HepG2 (cell line): ENCODE measurements at regions not wholly inside any gene's neighbourhood (a gene's known extent, or its start where the extent isn't known, plus 50 kb on each side); places are given as distances from the start of the nearest gene placed in this dataset.

Experiments
- ATAC-seq: fragments of 200-7000 bp; cut with Tn5 transposase; 3 replicates; pipeline ENCODE4 v1.9.1; 2020; ENCODE audit warnings: mild to moderate bottlenecking, moderate library complexity
- BruUV-seq: library from RNA; stranded (reverse); fragments of 400-500 nt; replicated peaks from 2 replicates; lab custom pipeline; 2021; lab: Mats Ljungman, UMichigan
- CTCF ChIA-PET: fragments of 300-600 bp; formaldehyde crosslinking; extraction: SDS; loops from one replicate; lab custom pipeline; 2021; ENCODE audit warnings: low total read pairs, inconsistent platforms, low intra/inter-chr PET ratio; lab: Yijun Ruan, JAX
- POLR2A ChIA-PET: fragments of 350-600 bp; sonication (Branson Sonifier 250); formaldehyde crosslinking; loops from one replicate; lab custom pipeline; 2020; ENCODE audit warnings: antibody characterized with exemption, inconsistent platforms; lab: Yijun Ruan, JAX
- DNase-seq: peaks from one replicate; pipeline ENCODE4 v3.0.0-alpha.2; 2015; ENCODE audit warnings: low spot score
- FAIRE-seq: peaks from 3 replicates; lab custom pipeline; 2011; peaks lifted over from hg19 to GRCh38; lab: Jason Lieb, UNC
- H2AFZ ChIP-seq: one replicate; pipeline ENCODE4 v1.6.1; 2011; ENCODE audit warnings: low read length, inconsistent platforms
- H3K27ac ChIP-seq: fragments of 300-600 bp; 3 replicates; pipeline ENCODE4 v1.8.0; 2011; ENCODE audit warnings: mixed run types, mild to moderate bottlenecking, mixed read lengths, low read length, inconsistent platforms; ENCODE audit not compliant: insufficient read depth; ENCODE audit errors: extremely low read length
- H3K27me3 ChIP-seq, 2 experiments: fragments of 200-600 bp in 1 of 2; 2 replicates in 1 of 2; 3 replicates in 1 of 2; pipeline versions ENCODE4 v1.6.0 to v1.8.0; 2011; ENCODE audit warnings: low read length in 2 of 2, mild to moderate bottlenecking in 2 of 2, moderate library complexity in 2 of 2, inconsistent platforms in 1 of 2; ENCODE audit not compliant: insufficient read depth in 2 of 2, control insufficient read depth in 1 of 2
- H3K36me3 ChIP-seq, 2 experiments: fragments of 200-600 bp in 1 of 2; replicated peaks in 1 of 2; 2 replicates in 1 of 2; 3 replicates in 1 of 2; pipeline versions ENCODE4 v1.5.1 to v1.8.0; 2011; ENCODE audit warnings: low read length in 2 of 2, inconsistent platforms in 1 of 2; ENCODE audit not compliant: insufficient read depth in 2 of 2, control insufficient read depth in 1 of 2
- H3K4me1 ChIP-seq: 2 replicates; pipeline ENCODE4 v1.5.1; 2012; ENCODE audit warnings: low read length, inconsistent platforms; ENCODE audit not compliant: insufficient read depth
- H3K4me2 ChIP-seq: 2 replicates; pipeline ENCODE4 v1.6.0; 2011; ENCODE audit warnings: low read depth, low read length, inconsistent platforms
- H3K4me3 ChIP-seq, 3 experiments: fragments of 200-600 bp in 1 of 3; sonication (generic), shearing (Covaris generic) in 1 of 3; replicated peaks in 1 of 3; 2 replicates each; pipeline ENCODE4 v1.5.1; 2011 to 2016; ENCODE audit warnings: low read length in 3 of 3, inconsistent platforms in 2 of 3, low read depth in 2 of 3, mild to moderate bottlenecking in 2 of 3, control low read depth in 1 of 3, mixed read lengths in 1 of 3; ENCODE audit not compliant: insufficient read depth in 1 of 3
- H3K79me2 ChIP-seq: one replicate; pipeline ENCODE4 v1.6.1; 2011; ENCODE audit warnings: low read length, inconsistent platforms; ENCODE audit not compliant: insufficient read depth
- H3K9ac ChIP-seq: 2 replicates; pipeline ENCODE4 v1.6.0; 2011; ENCODE audit warnings: mild to moderate bottlenecking, low read depth, low read length, inconsistent platforms; ENCODE audit not compliant: insufficient read depth
- H3K9me3 ChIP-seq: 2 replicates; pipeline ENCODE4 v1.5.1; 2012; ENCODE audit warnings: mild to moderate bottlenecking, low read length
- H4K20me1 ChIP-seq: 2 replicates; pipeline ENCODE4 v1.6.0; 2011; ENCODE audit warnings: inconsistent platforms, mild to moderate bottlenecking, low read length, moderate library complexity; ENCODE audit not compliant: insufficient read depth
- BRCA1 ChIP-seq: sonication (generic); formaldehyde crosslinking; IDR thresholded peaks from 2 replicates; pipeline ENCODE4 v1.4.0; 2020; ENCODE audit warnings: missing genetic modification reagents
- FOXA1 ChIP-seq, 2 experiments: fragments of 450-650 bp in 1 of 2; sonication (generic) in 1 of 2; formaldehyde crosslinking in 1 of 2; IDR thresholded peaks; 2 replicates each; pipeline versions ENCODE4 v1.4.0 to v1.6.1; 2016 to 2020; ENCODE audit warnings: missing genetic modification reagents in 1 of 2
- FOXM1 ChIP-seq: sonication (generic); formaldehyde crosslinking; IDR thresholded peaks from 2 replicates; pipeline ENCODE4 v1.5.0; 2020; ENCODE audit warnings: missing genetic modification reagents
- GABPA ChIP-seq, 2 experiments: IDR thresholded peaks; 2 replicates each; pipeline ENCODE4 v1.6.1; 2011 to 2016; ENCODE audit warnings: low read depth in 2 of 2, low read length in 1 of 2, missing biosample characterization in 1 of 2, missing genetic modification characterization in 1 of 2
- GTF2F1 ChIP-seq: fragments of 150-350 bp; IDR thresholded peaks from 2 replicates; pipeline ENCODE4 v1.6.1; 2014; ENCODE audit warnings: low read length
- HNF4A ChIP-seq: sonication (generic); formaldehyde crosslinking; IDR thresholded peaks from 2 replicates; pipeline ENCODE4 v1.4.0; 2020; ENCODE audit warnings: missing genetic modification reagents
- HNRNPL ChIP-seq: fragments of 200-400 bp; formaldehyde crosslinking; IDR thresholded peaks from 2 replicates; pipeline ENCODE4 v1.6.1; 2017; ENCODE audit warnings: mild to moderate bottlenecking, low read depth, low read length
- KDM5B ChIP-seq: sonication (generic); formaldehyde crosslinking; IDR thresholded peaks from 2 replicates; pipeline ENCODE4 v1.4.0; 2020; ENCODE audit warnings: missing genetic modification reagents, mild to moderate bottlenecking, borderline replicate concordance
- KMT2B ChIP-seq: IDR thresholded peaks from 2 replicates; pipeline ENCODE4 v1.6.1; 2016; ENCODE audit warnings: missing genetic modification reagents, missing compliant biosample characterization
- MED1 ChIP-seq: sonication (generic); formaldehyde crosslinking; IDR thresholded peaks from 2 replicates; pipeline ENCODE4 v1.4.0; 2020; ENCODE audit warnings: missing genetic modification reagents
- SETDB1 ChIP-seq: sonication (generic); formaldehyde crosslinking; IDR thresholded peaks from 2 replicates; pipeline ENCODE4 v1.5.1; 2020; ENCODE audit warnings: missing genetic modification reagents, mild to moderate bottlenecking, borderline replicate concordance
- SMARCE1 ChIP-seq: fragments of 450-650 bp; IDR thresholded peaks from 2 replicates; pipeline ENCODE4 v1.6.1; 2017; ENCODE audit warnings: borderline replicate concordance
- THAP11 ChIP-seq: IDR thresholded peaks from 2 replicates; pipeline ENCODE4 v1.6.1; 2016; ENCODE audit warnings: missing biosample characterization, missing genetic modification reagents
- TMF1 ChIP-seq: sonication (generic); formaldehyde crosslinking; IDR thresholded peaks from 2 replicates; pipeline ENCODE4 v1.8.1; 2022; ENCODE audit warnings: low read depth, missing genetic modification reagents
- ZNF282 ChIP-seq: fragments of 450-650 bp; IDR thresholded peaks from 2 replicates; pipeline ENCODE4 v1.6.1; 2018; ENCODE audit not compliant: partially characterized antibody
- ZNF841 ChIP-seq: sonication (generic); formaldehyde crosslinking; IDR thresholded peaks from 2 replicates; pipeline ENCODE4 v1.8.1; 2023; ENCODE audit warnings: missing genetic modification reagents, borderline replicate concordance
- ZNF879 ChIP-seq: sonication (generic); formaldehyde crosslinking; IDR thresholded peaks from 2 replicates; pipeline ENCODE4 v1.8.1; 2023; ENCODE audit warnings: missing genetic modification reagents
- ZZZ3 ChIP-seq: sonication (generic); formaldehyde crosslinking; IDR thresholded peaks from 2 replicates; pipeline ENCODE4 v1.4.0; 2020; ENCODE audit warnings: missing genetic modification reagents, mild to moderate bottlenecking, borderline replicate concordance
- WGBS: methylation state at CpG from one replicate; pipeline ENCODE4 v1.1.6; 2017; ENCODE audit warnings: low lambda C conversion rate; 5-methylcytosine and 5-hydroxymethylcytosine counted together
- in situ Hi-C: cut with HindIII; loops from 2 replicates; pipeline ENCODE4 v1.10.0; 2017; ENCODE audit warnings: low pct_unique_long_range_greater_than_20kb; ENCODE audit not compliant: extremely low pct_ligation_motif_present
- intact Hi-C: fragments of 100-400 bp; cut with micrococcal nuclease; formaldehyde crosslinking; loops from one replicate; pipeline ENCODE4 v1.10.0; 2022; ENCODE audit not compliant: unreplicated experiment
- TF ChIP-seq, protein P1 (sequence below): sonication (generic); formaldehyde crosslinking; IDR thresholded peaks from 2 replicates; pipeline ENCODE4 v1.5.1; 2020; ENCODE audit warnings: mild to moderate bottlenecking, moderate library complexity, missing genetic modification reagents
- TF ChIP-seq, protein P2 (sequence below): sonication (generic); formaldehyde crosslinking; conservative IDR thresholded peaks from 2 replicates; pipeline ENCODE4 v1.4.0; 2020; ENCODE audit warnings: missing genetic modification reagents
- TF ChIP-seq, protein P3 (sequence below): sonication (generic); formaldehyde crosslinking; IDR thresholded peaks from 2 replicates; pipeline ENCODE4 v1.8.0; 2022; ENCODE audit warnings: missing genetic modification reagents, mild to moderate bottlenecking, inconsistent platforms, borderline replicate concordance
- TF ChIP-seq, protein P4 (sequence below): sonication (generic); formaldehyde crosslinking; conservative IDR thresholded peaks from 2 replicates; pipeline ENCODE4 v1.5.0; 2020; ENCODE audit warnings: missing genetic modification reagents

DNA sequence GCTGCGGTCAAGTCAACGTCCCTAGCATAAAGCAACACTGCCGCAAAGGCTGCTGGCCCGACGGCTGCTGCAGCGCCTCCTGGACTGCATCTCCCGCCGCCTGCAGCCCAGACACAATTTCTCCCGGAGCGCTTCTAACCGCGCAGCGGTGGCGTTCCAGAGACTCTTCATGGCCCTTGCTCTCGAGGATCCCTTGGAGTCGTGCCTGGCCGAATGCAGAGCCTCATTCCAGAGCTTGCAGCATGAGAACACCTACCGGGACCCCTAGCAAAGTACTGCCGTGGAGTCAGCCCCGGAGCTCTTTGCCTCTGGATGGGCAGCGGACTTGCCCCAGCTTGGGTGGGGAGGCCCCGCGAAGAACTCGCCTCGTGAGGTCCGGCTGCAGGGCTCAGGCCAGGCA is 79.7 kb upstream of the ZNF32 start (continued):
- TF ChIP-seq ZNF282 (no peak), FOXA1 (IDR thresholded peaks at IDR 0.05) (no peak), FOXA1 (CRISPR knock-in tag; IDR thresholded peaks at IDR 0.05) (no peak), HNF4A (no peak)
- TF ChIP-seq, protein P1, sequence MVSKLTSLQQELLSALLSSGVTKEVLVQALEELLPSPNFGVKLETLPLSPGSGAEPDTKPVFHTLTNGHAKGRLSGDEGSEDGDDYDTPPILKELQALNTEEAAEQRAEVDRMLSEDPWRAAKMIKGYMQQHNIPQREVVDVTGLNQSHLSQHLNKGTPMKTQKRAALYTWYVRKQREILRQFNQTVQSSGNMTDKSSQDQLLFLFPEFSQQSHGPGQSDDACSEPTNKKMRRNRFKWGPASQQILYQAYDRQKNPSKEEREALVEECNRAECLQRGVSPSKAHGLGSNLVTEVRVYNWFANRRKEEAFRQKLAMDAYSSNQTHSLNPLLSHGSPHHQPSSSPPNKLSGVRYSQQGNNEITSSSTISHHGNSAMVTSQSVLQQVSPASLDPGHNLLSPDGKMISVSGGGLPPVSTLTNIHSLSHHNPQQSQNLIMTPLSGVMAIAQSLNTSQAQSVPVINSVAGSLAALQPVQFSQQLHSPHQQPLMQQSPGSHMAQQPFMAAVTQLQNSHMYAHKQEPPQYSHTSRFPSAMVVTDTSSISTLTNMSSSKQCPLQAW (CRISPR knock-in tag) = no peak

DNA sequence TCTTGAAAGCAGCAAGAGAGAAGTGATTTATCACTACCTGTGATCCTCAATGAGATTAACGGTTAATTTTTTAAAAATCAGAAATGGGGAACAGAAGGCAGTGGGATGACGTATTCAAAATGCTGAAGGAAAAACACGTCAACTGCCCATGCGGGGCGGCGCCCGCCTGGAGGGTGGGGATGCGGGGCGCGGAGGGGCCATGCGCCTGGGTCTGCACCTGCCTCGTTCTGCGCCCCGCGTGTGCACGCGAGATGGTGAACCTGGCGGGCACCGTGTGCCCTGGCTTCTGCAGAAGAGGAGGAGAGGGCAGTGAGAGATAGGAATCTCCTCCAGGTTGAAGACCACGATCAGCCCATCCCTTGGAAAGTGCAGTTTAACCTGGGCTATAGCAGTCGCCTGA is 79.3 kb upstream of the ZNF32 start:
- ATAC-seq = no peak
- TF ChIP-seq SMARCE1 (no peak), THAP11 (CRISPR knock-in tag) (no peak), TMF1 (no peak), KDM5B (CRISPR knock-in tag) (no peak), MED1 (CRISPR knock-in tag) (no peak), HNRNPL (no peak), ZNF879 (CRISPR knock-in tag) (no peak), GTF2F1 (no peak), SETDB1 (CRISPR knock-in tag) (no peak), FOXM1 (CRISPR knock-in tag) (no peak), BRCA1 (CRISPR knock-in tag) (no peak), ZZZ3 (CRISPR knock-in tag) (no peak), KMT2B (CRISPR knock-in tag) (no peak), ZNF841 (CRISPR knock-in tag) (no peak), HNF4A (no peak), GABPA (IDR thresholded peaks at IDR 0.05; ENCODE audit: low read depth, low read length) (no peak), GABPA (CRISPR knock-in tag; IDR thresholded peaks at IDR 0.05; ENCODE audit: low read depth) (no peak)
- TF ChIP-seq, protein P2, sequence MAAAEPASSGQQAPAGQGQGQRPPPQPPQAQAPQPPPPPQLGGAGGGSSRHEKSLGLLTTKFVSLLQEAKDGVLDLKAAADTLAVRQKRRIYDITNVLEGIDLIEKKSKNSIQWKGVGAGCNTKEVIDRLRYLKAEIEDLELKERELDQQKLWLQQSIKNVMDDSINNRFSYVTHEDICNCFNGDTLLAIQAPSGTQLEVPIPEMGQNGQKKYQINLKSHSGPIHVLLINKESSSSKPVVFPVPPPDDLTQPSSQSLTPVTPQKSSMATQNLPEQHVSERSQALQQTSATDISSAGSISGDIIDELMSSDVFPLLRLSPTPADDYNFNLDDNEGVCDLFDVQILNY = no peak
- TF ChIP-seq, protein P3, sequence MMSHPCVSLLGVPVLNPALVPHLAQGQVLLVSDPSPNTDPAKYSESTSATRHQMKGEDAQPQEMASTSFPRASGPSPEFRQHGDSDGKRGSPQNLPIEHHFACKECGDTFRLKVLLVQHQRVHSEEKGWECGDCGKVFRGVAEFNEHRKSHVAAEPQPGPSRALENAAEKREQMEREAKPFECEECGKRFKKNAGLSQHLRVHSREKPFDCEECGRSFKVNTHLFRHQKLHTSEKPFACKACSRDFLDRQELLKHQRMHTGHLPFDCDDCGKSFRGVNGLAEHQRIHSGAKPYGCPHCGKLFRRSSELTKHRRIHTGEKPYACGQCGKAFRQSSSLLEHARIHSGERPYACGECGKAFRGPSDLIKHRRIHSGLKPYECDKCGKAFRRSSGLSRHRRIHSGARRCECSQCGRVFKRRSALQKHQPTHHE (CRISPR knock-in tag) = no peak
- TF ChIP-seq, protein P4, sequence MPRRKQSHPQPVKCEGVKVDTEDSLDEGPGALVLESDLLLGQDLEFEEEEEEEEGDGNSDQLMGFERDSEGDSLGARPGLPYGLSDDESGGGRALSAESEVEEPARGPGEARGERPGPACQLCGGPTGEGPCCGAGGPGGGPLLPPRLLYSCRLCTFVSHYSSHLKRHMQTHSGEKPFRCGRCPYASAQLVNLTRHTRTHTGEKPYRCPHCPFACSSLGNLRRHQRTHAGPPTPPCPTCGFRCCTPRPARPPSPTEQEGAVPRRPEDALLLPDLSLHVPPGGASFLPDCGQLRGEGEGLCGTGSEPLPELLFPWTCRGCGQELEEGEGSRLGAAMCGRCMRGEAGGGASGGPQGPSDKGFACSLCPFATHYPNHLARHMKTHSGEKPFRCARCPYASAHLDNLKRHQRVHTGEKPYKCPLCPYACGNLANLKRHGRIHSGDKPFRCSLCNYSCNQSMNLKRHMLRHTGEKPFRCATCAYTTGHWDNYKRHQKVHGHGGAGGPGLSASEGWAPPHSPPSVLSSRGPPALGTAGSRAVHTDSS (CRISPR knock-in tag) = no peak
- BruUV-seq = no TSS peak
- Histone ChIP-seq H4K20me1 (no peaks in the 10 kb centered on the region), H3K27ac (no peak overlapping the region), H3K4me1 (no peaks in the 10 kb centered on the region), H2AFZ (no peak overlapping the region), H3K79me2 (no peaks in the 10 kb centered on the region), H3K27me3 (no peaks in the 10 kb centered on the region), H3K36me3 (no peaks in the 10 kb centered on the region), H3K9ac (no peak overlapping the region), H3K4me3 (no peak overlapping the region), H3K4me2 (no peak overlapping the region), H3K9me3 (no peaks in the 10 kb centered on the region)
- in situ Hi-C loops = no loop called here
- 74% methylated on average over 21 of the region's 21 CpGs for WGBS
- POLR2A ChIA-PET = no interaction called here
- no peak for DNase-seq
- FAIRE-seq = no peak
- CTCF ChIA-PET = no interaction called here
- intact Hi-C loops = no loop called here
